Erythroblast (primary cell): ENCODE measurements at regions not wholly inside any gene's neighbourhood (a gene's known extent, or its start where the extent isn't known, plus 50 kb on each side); places are given as distances from the start of the nearest gene placed in this dataset.

Source experiments
- GATA1 ChIP-seq: IDR thresholded peaks from 2 replicates; pipeline ENCODE4 v1.6.1; 2011; ENCODE audit warnings: low read depth, mild to moderate bottlenecking, control low read depth, low read length, moderate library complexity
- POLR2A ChIP-seq: IDR thresholded peaks from 2 replicates; pipeline ENCODE4 v1.6.1; 2011; ENCODE audit warnings: mild to moderate bottlenecking, low read length

- no peak for TF ChIP-seq POLR2A
- no peak for TF ChIP-seq GATA1
These were observed 145.2 kb downstream of the WSCD1 start for GRCh38 chr17:6215071-6216035.
